NCI-H2081 treated with DMSO at 0.1 percent for 48 hours (cell line): ENCODE measurements at regions not wholly inside any gene's neighbourhood (a gene's known extent, or its start where the extent isn't known, plus 50 kb on each side); places are given as distances from the start of the nearest gene placed in this dataset.
"Not testable (repeated sequence)": the region's sequence is repeated elsewhere in the genome, so short reads cannot be mapped to it uniquely, and the experiment has no call there.

Experiments
- DNase-seq: peaks from one replicate; lab custom pipeline; 2025; lab: John Stamatoyannopoulos, UW

- DNase-seq = no peak
These were observed 446.2 kb upstream of the CHORDC1 start for GRCh38 chr11:90669094-90669493.

GRCh38 chr11:90668502-90668901, 445.7 kb upstream of the CHORDC1 start:
- DNase-seq = no peak

GRCh38 chr11:90661233-90661632, 438.4 kb upstream of the CHORDC1 start:
- DNase-seq = no peak

- no peak for DNase-seq
These were observed 433.3 kb upstream of the CHORDC1 start for GRCh38 chr11:90656171-90656570.

- no peak for DNase-seq
These were observed 427.3 kb upstream of the CHORDC1 start for GRCh38 chr11:90650153-90650552.

- no peak for DNase-seq
These were observed 423.9 kb upstream of the CHORDC1 start for GRCh38 chr11:90646706-90647105.

- no peak for DNase-seq
These were observed 423.4 kb upstream of the CHORDC1 start for GRCh38 chr11:90646266-90646665.

GRCh38 chr11:90639461-90639993, 416.7 kb upstream of the CHORDC1 start:
- DNase-seq = no peak

GRCh38 chr11:90635886-90636285, 413.0 kb upstream of the CHORDC1 start:
- no peak for DNase-seq

GRCh38 chr11:90635151-90635550, 412.3 kb upstream of the CHORDC1 start:
- DNase-seq = no peak

- no peak for DNase-seq
These were observed 407.3 kb upstream of the CHORDC1 start for GRCh38 chr11:90630176-90630575.

GRCh38 chr11:90629229-90629806, 406.5 kb upstream of the CHORDC1 start:
- DNase-seq = no peak

GRCh38 chr11:90614318-90614717, 391.5 kb upstream of the CHORDC1 start:
- no peak for DNase-seq

GRCh38 chr11:90613037-90613436, 390.2 kb upstream of the CHORDC1 start:
- not testable (repeated sequence) for DNase-seq

GRCh38 chr11:90606721-90607120, 383.9 kb upstream of the CHORDC1 start:
- DNase-seq = no peak

GRCh38 chr11:90601261-90601660, 378.4 kb upstream of the CHORDC1 start:
- no peak for DNase-seq

- no peak for DNase-seq
These were observed 371.8 kb upstream of the CHORDC1 start for GRCh38 chr11:90594658-90595057.

GRCh38 chr11:90593099-90593498, 370.2 kb upstream of the CHORDC1 start:
- no peak for DNase-seq

GRCh38 chr11:90590286-90590685, 367.4 kb upstream of the CHORDC1 start:
- DNase-seq = no peak

- no peak for DNase-seq
These were observed 366.9 kb upstream of the CHORDC1 start for GRCh38 chr11:90589735-90590134.

- DNase-seq = no peak
These were observed 365.0 kb upstream of the CHORDC1 start for GRCh38 chr11:90587896-90588295.

- DNase-seq = no peak
These were observed 362.6 kb upstream of the CHORDC1 start for GRCh38 chr11:90585491-90585890.

GRCh38 chr11:90582999-90583398, 360.1 kb upstream of the CHORDC1 start:
- not testable (repeated sequence) for DNase-seq

- no peak for DNase-seq
These were observed 341.7 kb upstream of the CHORDC1 start for GRCh38 chr11:90564531-90564930.
